SH-SY5Y (cell line): ENCODE measurements at regions not wholly inside any gene's neighbourhood (a gene's known extent, or its start where the extent isn't known, plus 50 kb on each side); places are given as distances from the start of the nearest gene placed in this dataset.

ENCODE experiments used
- GATA2 ChIP-seq: IDR thresholded peaks from 2 replicates; pipeline ENCODE4 v1.6.1; 2011; ENCODE audit warnings: mild to moderate bottlenecking, low read depth, low read length
- GATA3 ChIP-seq: IDR thresholded peaks from 2 replicates; pipeline ENCODE4 v1.6.1; 2011; ENCODE audit warnings: low read depth, mild to moderate bottlenecking, low read length, moderate library complexity

- no peak for TF ChIP-seq GATA3
- no peak for TF ChIP-seq GATA2
Observed at GRCh38 chr11:42490506-42490905, 821.3 kb upstream of the API5 start.
